ENCODE measurements at regions not wholly inside any gene's neighbourhood (a gene's known extent, or its start where the extent isn't known, plus 50 kb on each side); places are given as distances from the start of the nearest gene placed in this dataset.

- TF ChIP-seq, protein P1, sequence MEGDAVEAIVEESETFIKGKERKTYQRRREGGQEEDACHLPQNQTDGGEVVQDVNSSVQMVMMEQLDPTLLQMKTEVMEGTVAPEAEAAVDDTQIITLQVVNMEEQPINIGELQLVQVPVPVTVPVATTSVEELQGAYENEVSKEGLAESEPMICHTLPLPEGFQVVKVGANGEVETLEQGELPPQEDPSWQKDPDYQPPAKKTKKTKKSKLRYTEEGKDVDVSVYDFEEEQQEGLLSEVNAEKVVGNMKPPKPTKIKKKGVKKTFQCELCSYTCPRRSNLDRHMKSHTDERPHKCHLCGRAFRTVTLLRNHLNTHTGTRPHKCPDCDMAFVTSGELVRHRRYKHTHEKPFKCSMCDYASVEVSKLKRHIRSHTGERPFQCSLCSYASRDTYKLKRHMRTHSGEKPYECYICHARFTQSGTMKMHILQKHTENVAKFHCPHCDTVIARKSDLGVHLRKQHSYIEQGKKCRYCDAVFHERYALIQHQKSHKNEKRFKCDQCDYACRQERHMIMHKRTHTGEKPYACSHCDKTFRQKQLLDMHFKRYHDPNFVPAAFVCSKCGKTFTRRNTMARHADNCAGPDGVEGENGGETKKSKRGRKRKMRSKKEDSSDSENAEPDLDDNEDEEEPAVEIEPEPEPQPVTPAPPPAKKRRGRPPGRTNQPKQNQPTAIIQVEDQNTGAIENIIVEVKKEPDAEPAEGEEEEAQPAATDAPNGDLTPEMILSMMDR (conservative IDR thresholded peaks at IDR 0.05; ENCODE audit: low read length) = no peak
- no peak for TF ChIP-seq EZH2phosphoT487 (IDR thresholded peaks at IDR 0.05; ENCODE audit: borderline replicate concordance, low read depth, low read length)
These were observed 511.8 kb upstream of the WWC1 start for GRCh38 chr5:167779644-167780043.
